Fibroblast of mammary gland (primary cell): ENCODE measurements at regions not wholly inside any gene's neighbourhood (a gene's known extent, or its start where the extent isn't known, plus 50 kb on each side); places are given as distances from the start of the nearest gene placed in this dataset.

Experiments used
- DNase-seq: peaks from one replicate; pipeline ENCODE4 v3.0.0-alpha.2; 2010; ENCODE audit warnings: low read depth
- H3K4me3 ChIP-seq: 2 replicates; pipeline ENCODE4 v1.5.1; 2011; ENCODE audit warnings: low read depth, mild to moderate bottlenecking, low read length, moderate library complexity; ENCODE audit not compliant: control insufficient read depth
- TF ChIP-seq, protein P1 (sequence below): conservative IDR thresholded peaks from 2 replicates; pipeline ENCODE4 v1.5.1; 2011; ENCODE audit warnings: low read depth, low read length, inconsistent platforms; ENCODE audit not compliant: control insufficient read depth, insufficient read depth

GRCh38 chr9:81320909-81321482 lies 368.4 kb downstream of the TLE1 start:
- H3K4me3 ChIP-seq = no peak overlapping the region
- TF ChIP-seq, protein P1, sequence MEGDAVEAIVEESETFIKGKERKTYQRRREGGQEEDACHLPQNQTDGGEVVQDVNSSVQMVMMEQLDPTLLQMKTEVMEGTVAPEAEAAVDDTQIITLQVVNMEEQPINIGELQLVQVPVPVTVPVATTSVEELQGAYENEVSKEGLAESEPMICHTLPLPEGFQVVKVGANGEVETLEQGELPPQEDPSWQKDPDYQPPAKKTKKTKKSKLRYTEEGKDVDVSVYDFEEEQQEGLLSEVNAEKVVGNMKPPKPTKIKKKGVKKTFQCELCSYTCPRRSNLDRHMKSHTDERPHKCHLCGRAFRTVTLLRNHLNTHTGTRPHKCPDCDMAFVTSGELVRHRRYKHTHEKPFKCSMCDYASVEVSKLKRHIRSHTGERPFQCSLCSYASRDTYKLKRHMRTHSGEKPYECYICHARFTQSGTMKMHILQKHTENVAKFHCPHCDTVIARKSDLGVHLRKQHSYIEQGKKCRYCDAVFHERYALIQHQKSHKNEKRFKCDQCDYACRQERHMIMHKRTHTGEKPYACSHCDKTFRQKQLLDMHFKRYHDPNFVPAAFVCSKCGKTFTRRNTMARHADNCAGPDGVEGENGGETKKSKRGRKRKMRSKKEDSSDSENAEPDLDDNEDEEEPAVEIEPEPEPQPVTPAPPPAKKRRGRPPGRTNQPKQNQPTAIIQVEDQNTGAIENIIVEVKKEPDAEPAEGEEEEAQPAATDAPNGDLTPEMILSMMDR = no peak
- DNase-seq = no peak

- TF ChIP-seq, protein P1 = no peak
- peak; percentile 52 for DNase-seq
- no peak overlapping the region for H3K4me3 ChIP-seq
Observed at GRCh38 chr9:81318571-81318970, 370.8 kb downstream of the TLE1 start.

- H3K4me3 ChIP-seq = no peak overlapping the region
- TF ChIP-seq, protein P1 = no peak
- DNase-seq = peak; percentile 49
Observed at GRCh38 chr9:81317939-81318338, 371.4 kb downstream of the TLE1 start.

GRCh38 chr9:81317223-81317622 lies 372.1 kb downstream of the TLE1 start:
- TF ChIP-seq, protein P1 = no peak
- H3K4me3 ChIP-seq = no peak overlapping the region
- no peak for DNase-seq

- no peak overlapping the region for H3K4me3 ChIP-seq
- TF ChIP-seq, protein P1 = no peak
- no peak for DNase-seq
Observed at GRCh38 chr9:81314490-81314889, 374.9 kb downstream of the TLE1 start.

DNA sequence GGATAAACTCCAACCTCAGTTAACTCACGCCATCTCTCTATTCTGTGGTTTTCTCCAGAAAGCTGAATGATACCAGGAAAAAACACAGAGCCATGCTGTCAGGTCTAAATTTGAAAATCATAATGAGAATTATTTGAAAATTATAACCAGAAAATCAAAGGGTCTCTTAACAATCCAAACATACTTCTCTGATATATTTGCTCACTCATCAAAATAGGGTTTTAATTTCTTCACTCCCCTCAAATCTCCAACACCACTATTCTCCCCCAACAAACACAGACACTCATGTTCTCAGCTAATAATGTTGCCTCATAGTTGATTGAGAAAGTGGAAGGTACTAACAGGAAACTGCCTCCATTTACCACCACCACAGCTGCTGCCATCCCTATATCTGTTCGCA lies 375.5 kb downstream of the TLE1 start:
- H3K4me3 ChIP-seq = no peak overlapping the region
- TF ChIP-seq, protein P1 = no peak
- DNase-seq = no peak

DNA sequence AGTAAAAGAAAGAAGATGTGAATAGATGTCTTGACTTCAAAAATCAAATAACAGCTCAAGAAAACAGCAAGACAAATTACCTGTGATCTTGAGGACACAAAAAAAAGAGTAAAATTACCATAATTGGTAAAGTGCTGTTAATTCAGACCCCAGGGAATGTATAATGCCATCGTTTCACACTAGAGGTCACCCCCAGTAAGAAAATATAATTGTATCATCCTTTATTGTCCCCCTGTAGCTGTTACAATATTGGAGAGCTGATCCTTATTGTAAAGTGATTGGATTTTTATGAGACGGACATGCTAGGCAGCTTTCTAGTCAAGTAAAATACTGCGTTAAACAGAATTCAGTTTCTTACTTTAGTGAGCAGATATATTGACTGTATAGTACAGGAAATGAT lies 377.0 kb downstream of the TLE1 start:
- peak; percentile 6 for DNase-seq
- H3K4me3 ChIP-seq = no peak overlapping the region
- TF ChIP-seq, protein P1 = peak; percentile 3
